HCT116 (cell line): ENCODE measurements at regions not wholly inside any gene's neighbourhood (a gene's known extent, or its start where the extent isn't known, plus 50 kb on each side); places are given as distances from the start of the nearest gene placed in this dataset.
A peak's percentile ranks its signal among the peaks of the same experiment; 100 is the strongest.
"Not testable (repeated sequence)": the region's sequence is repeated elsewhere in the genome, so short reads cannot be mapped to it uniquely, and the experiment has no call there.

Source experiments
- ATAC-seq: fragments of 200-7000 bp; cut with Tn5 transposase; 2 replicates; pipeline ENCODE4 v1.9.1; 2020; ENCODE audit warnings: mild to moderate bottlenecking, moderate library complexity
- BruUV-seq: library from RNA; stranded (reverse); fragments of 400-500 nt; replicated peaks from 2 replicates; lab custom pipeline; 2021; lab: Mats Ljungman, UMichigan
- CTCF ChIA-PET: fragments of 300-600 bp; sonication (Branson Sonifier 250); formaldehyde crosslinking; loops from one replicate; lab custom pipeline; 2021; ENCODE audit warnings: antibody characterized with exemption; lab: Charles Lee
- POLR2A ChIA-PET: fragments of 300-600, 350-600 bp; sonication (Branson Sonifier 250); formaldehyde crosslinking; loops from one replicate; lab custom pipeline; 2021; ENCODE audit warnings: antibody characterized with exemption; lab: Charles Lee
- RAD21 ChIA-PET, 2 experiments: fragments of 300-600 bp; sonication (Branson Sonifier 250); formaldehyde crosslinking; loops; one replicate each; lab custom pipeline; 2023; ENCODE audit warnings: low total read pairs in 2 of 2; ENCODE audit not compliant: uncharacterized antibody in 2 of 2, unreplicated experiment in 2 of 2, low non-redundant PET in 1 of 2; lab: Charles Lee
- DNase-seq: peaks from one replicate; pipeline ENCODE4 v3.0.0-alpha.2; 2010; ENCODE audit warnings: low read depth, low spot score
- H2AFZ ChIP-seq: fragments of 200-600 bp; shearing (Covaris generic), sonication (generic); 2 replicates; pipeline ENCODE4 v1.6.1; 2017; ENCODE audit warnings: low read depth, mixed run types, mixed read lengths, antibody characterized with exemption, low read length; ENCODE audit not compliant: poor library complexity, severe bottlenecking
- H3K27ac ChIP-seq: 2 replicates; pipeline ENCODE4 v1.5.1; 2012; ENCODE audit warnings: low read depth, low read length
- H3K27me3 ChIP-seq: fragments of 200-600 bp; sonication (generic); 2 replicates; pipeline ENCODE4 v1.6.1; 2016; ENCODE audit warnings: mixed run types, low read length, mixed read lengths; ENCODE audit not compliant: insufficient read depth
- H3K36me3 ChIP-seq, 2 experiments: fragments of 200-500 bp in 1 of 2; fragments of 200-600 bp in 1 of 2; sonication (Bioruptor generic) in 1 of 2; sonication (generic) in 1 of 2; 2 replicates each; pipeline versions ENCODE4 v1.5.1 to v1.6.1; 2014 to 2016; ENCODE audit warnings: low read length in 2 of 2, inconsistent platforms in 1 of 2, mixed read lengths in 1 of 2, mixed run types in 1 of 2; ENCODE audit not compliant: insufficient read depth in 2 of 2, control insufficient read depth in 1 of 2
- H3K4me1 ChIP-seq, 2 experiments: fragments of 200-600 bp in 1 of 2; sonication (generic) in 1 of 2; 2 replicates each; pipeline versions ENCODE4 v1.5.1 to v1.6.1; 2012 to 2017; ENCODE audit warnings: low read length in 2 of 2, inconsistent platforms in 1 of 2, mild to moderate bottlenecking in 1 of 2, mixed read lengths in 1 of 2, mixed run types in 1 of 2, moderate library complexity in 1 of 2; ENCODE audit not compliant: insufficient read depth in 2 of 2, control insufficient read depth in 1 of 2
- H3K4me2 ChIP-seq: fragments of 200-600 bp; sonication (generic); 2 replicates; pipeline ENCODE4 v1.6.1; 2017; ENCODE audit warnings: mixed run types, low read length, mixed read lengths
- H3K4me3 ChIP-seq, 2 experiments: fragments of 200-600 bp in 1 of 2; sonication (generic) in 1 of 2; replicated peaks in 1 of 2; 2 replicates each; pipeline ENCODE4 v1.5.1; 2011 to 2016; ENCODE audit warnings: low read length in 2 of 2, control low read depth in 1 of 2, low read depth in 1 of 2, mild to moderate bottlenecking in 1 of 2, mixed read lengths in 1 of 2, mixed run types in 1 of 2
- H3K79me2 ChIP-seq: fragments of 200-600 bp; sonication (generic); 2 replicates; pipeline ENCODE4 v1.6.1; 2017; ENCODE audit warnings: mild to moderate bottlenecking, mixed run types, low read length, moderate library complexity, mixed read lengths; ENCODE audit not compliant: insufficient read depth
- H3K9ac ChIP-seq: fragments of 200-600 bp; sonication (generic); 2 replicates; pipeline ENCODE4 v1.6.1; 2016; ENCODE audit warnings: low read length, mixed read lengths
- H3K9me2 ChIP-seq: fragments of 200-600 bp; sonication (generic), shearing (Covaris generic); 2 replicates; pipeline ENCODE4 v1.6.1; 2017; ENCODE audit warnings: mixed run types, mild to moderate bottlenecking, moderate library complexity; ENCODE audit not compliant: insufficient read depth
- H3K9me3 ChIP-seq, 2 experiments: fragments of 200-500 bp in 1 of 2; fragments of 200-600 bp in 1 of 2; sonication (Bioruptor generic) in 1 of 2; sonication (generic) in 1 of 2; 2 replicates each; pipeline ENCODE4 v1.6.1; 2014 to 2017; ENCODE audit warnings: low read length in 2 of 2, mixed read lengths in 2 of 2, inconsistent platforms in 1 of 2, low read depth in 1 of 2, mild to moderate bottlenecking in 1 of 2, mixed run types in 1 of 2, moderate library complexity in 1 of 2; ENCODE audit not compliant: control insufficient read depth in 1 of 2, insufficient read depth in 1 of 2
- H4K20me1 ChIP-seq: fragments of 200-600 bp; sonication (generic), shearing (Covaris generic); 2 replicates; pipeline ENCODE4 v1.6.1; 2017; ENCODE audit warnings: mixed run types, mild to moderate bottlenecking, moderate library complexity; ENCODE audit not compliant: insufficient read depth
- CBX3 ChIP-seq: IDR thresholded peaks from 2 replicates; pipeline ENCODE4 v1.6.1; 2012; ENCODE audit warnings: low read depth
- POLR2A ChIP-seq: IDR thresholded peaks from 2 replicates; pipeline ENCODE4 v1.7.0; 2011; ENCODE audit warnings: borderline replicate concordance; ENCODE audit not compliant: insufficient read depth, insufficient read length; ENCODE audit errors: extremely low read depth
- intact Hi-C: fragments of 100-400 bp; cut with micrococcal nuclease; formaldehyde crosslinking; loops from 2 replicates; pipeline ENCODE4 v1.10.0; 2022
- TF ChIP-seq, protein P1 (sequence below), 3 experiments: fragments of 200-600 bp in 1 of 3; sonication (generic) in 1 of 3; IDR thresholded peaks in 2 of 3; conservative IDR thresholded peaks in 1 of 3; 2 replicates each; pipeline ENCODE4 v1.5.1; 2012 to 2017; ENCODE audit warnings: low read depth in 2 of 3, low read length in 2 of 3, antibody characterized with exemption in 1 of 3, borderline replicate concordance in 1 of 3, control low read depth in 1 of 3, mild to moderate bottlenecking in 1 of 3, mixed read lengths in 1 of 3, mixed run types in 1 of 3, moderate library complexity in 1 of 3; ENCODE audit not compliant: insufficient read depth in 1 of 3
- TF ChIP-seq, protein P2 (sequence below): IDR thresholded peaks from 2 replicates; pipeline ENCODE4 v1.6.1; 2012; ENCODE audit warnings: low read depth
- TF ChIP-seq, protein P3 (sequence below): IDR thresholded peaks from 2 replicates; pipeline ENCODE4 v1.6.1; 2012

DNA sequence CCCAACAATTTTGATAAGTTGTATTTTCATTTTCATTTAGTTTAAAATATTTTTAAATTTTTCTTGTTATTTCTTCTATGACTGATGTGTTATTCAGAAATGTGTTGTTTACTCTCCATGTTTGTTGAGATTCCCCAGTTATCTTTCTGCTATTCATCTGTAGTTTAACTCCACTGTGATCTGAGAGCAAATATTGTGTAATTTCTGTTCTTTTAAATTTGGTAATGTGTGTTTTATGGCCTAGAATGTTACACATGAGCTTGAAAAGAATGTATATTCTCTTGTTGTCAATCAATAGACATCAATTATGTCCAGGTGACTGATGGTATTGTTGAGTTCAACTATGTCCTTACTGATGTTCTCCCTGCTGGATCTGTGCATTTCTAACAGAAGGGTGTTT, 188.2 kb downstream of the CYP26B1 start (continued):
- TF ChIP-seq, protein P1, sequence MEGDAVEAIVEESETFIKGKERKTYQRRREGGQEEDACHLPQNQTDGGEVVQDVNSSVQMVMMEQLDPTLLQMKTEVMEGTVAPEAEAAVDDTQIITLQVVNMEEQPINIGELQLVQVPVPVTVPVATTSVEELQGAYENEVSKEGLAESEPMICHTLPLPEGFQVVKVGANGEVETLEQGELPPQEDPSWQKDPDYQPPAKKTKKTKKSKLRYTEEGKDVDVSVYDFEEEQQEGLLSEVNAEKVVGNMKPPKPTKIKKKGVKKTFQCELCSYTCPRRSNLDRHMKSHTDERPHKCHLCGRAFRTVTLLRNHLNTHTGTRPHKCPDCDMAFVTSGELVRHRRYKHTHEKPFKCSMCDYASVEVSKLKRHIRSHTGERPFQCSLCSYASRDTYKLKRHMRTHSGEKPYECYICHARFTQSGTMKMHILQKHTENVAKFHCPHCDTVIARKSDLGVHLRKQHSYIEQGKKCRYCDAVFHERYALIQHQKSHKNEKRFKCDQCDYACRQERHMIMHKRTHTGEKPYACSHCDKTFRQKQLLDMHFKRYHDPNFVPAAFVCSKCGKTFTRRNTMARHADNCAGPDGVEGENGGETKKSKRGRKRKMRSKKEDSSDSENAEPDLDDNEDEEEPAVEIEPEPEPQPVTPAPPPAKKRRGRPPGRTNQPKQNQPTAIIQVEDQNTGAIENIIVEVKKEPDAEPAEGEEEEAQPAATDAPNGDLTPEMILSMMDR (IDR thresholded peaks at IDR 0.05 in 2 of 3, conservative IDR thresholded peaks at IDR 0.05 in 1 of 3; ENCODE audit: borderline replicate concordance in 1 of 3, insufficient read depth in 1 of 3, low read depth in 2 of 3, low read length in 2 of 3): no peak
- TF ChIP-seq, protein P2, sequence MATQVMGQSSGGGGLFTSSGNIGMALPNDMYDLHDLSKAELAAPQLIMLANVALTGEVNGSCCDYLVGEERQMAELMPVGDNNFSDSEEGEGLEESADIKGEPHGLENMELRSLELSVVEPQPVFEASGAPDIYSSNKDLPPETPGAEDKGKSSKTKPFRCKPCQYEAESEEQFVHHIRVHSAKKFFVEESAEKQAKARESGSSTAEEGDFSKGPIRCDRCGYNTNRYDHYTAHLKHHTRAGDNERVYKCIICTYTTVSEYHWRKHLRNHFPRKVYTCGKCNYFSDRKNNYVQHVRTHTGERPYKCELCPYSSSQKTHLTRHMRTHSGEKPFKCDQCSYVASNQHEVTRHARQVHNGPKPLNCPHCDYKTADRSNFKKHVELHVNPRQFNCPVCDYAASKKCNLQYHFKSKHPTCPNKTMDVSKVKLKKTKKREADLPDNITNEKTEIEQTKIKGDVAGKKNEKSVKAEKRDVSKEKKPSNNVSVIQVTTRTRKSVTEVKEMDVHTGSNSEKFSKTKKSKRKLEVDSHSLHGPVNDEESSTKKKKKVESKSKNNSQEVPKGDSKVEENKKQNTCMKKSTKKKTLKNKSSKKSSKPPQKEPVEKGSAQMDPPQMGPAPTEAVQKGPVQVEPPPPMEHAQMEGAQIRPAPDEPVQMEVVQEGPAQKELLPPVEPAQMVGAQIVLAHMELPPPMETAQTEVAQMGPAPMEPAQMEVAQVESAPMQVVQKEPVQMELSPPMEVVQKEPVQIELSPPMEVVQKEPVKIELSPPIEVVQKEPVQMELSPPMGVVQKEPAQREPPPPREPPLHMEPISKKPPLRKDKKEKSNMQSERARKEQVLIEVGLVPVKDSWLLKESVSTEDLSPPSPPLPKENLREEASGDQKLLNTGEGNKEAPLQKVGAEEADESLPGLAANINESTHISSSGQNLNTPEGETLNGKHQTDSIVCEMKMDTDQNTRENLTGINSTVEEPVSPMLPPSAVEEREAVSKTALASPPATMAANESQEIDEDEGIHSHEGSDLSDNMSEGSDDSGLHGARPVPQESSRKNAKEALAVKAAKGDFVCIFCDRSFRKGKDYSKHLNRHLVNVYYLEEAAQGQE: no peak
- TF ChIP-seq, protein P3, sequence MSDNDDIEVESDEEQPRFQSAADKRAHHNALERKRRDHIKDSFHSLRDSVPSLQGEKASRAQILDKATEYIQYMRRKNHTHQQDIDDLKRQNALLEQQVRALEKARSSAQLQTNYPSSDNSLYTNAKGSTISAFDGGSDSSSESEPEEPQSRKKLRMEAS: no peak
- TF ChIP-seq POLR2A: no peak

DNA sequence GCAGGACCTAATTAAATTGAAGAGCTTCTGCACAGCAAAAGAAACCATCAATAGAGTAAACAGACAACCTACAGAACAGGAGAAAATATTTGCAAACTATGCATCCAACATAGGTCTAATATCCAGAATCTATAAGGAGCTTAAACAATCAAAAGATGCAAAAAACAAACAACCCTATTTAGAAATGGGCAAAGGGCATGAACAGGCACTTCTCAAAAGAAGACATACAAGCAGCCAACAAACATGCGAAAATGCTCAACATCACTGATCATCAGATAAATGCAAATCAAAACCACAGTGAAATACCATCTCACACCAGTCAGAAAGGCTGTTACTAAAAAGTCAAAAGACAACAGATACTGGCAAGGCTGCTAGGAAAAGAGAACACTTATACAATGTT, 189.2 kb downstream of the CYP26B1 start:
- H3K4me3 ChIP-seq, RAD21 ChIA-PET, H4K20me1 ChIP-seq, H3K27me3 ChIP-seq, H3K36me3 ChIP-seq, CTCF ChIA-PET, H3K4me1 ChIP-seq, POLR2A ChIA-PET, H3K4me2 ChIP-seq, H3K79me2 ChIP-seq, ATAC-seq, H3K9me3 ChIP-seq, BruUV-seq, intact Hi-C loops, H3K9me2 ChIP-seq, DNase-seq, H3K9ac ChIP-seq, H2AFZ ChIP-seq, H3K27ac ChIP-seq: not testable (repeated sequence)
- peak; percentile 54; the same call in 1 of the 2 replicates for TF ChIP-seq CBX3
